SK-N-SH treated with all-trans-retinoic acid at 6 μM for 48 hours (cell line): ENCODE measurements at regions not wholly inside any gene's neighbourhood (a gene's known extent, or its start where the extent isn't known, plus 50 kb on each side); places are given as distances from the start of the nearest gene placed in this dataset.

ENCODE experiments used
- ESRRG ChIP-seq: fragments of 250-450 bp; sonication (Bioruptor Pico); IDR thresholded peaks from 2 replicates; pipeline ENCODE4 v1.6.1; 2021; ENCODE audit warnings: mild to moderate bottlenecking
- OSR1 ChIP-seq: fragments of 250-450 bp; sonication (Bioruptor Pico); IDR thresholded peaks from 2 replicates; pipeline ENCODE4 v1.8.0; 2022; ENCODE audit warnings: moderate library complexity, mild to moderate bottlenecking, inconsistent platforms
- POU6F1 ChIP-seq: fragments of 250-450 bp; sonication (Bioruptor Pico); IDR thresholded peaks from 2 replicates; pipeline ENCODE4 v1.8.0; 2021; ENCODE audit warnings: low read depth, mild to moderate bottlenecking, moderate library complexity, borderline replicate concordance
- RARB ChIP-seq: fragments of 250-450 bp; sonication (Bioruptor Pico); IDR thresholded peaks from 2 replicates; pipeline ENCODE4 v1.8.0; 2021; ENCODE audit warnings: mild to moderate bottlenecking, moderate library complexity
- TCF4 ChIP-seq: fragments of 250-450 bp; sonication (Bioruptor Pico); IDR thresholded peaks from 2 replicates; pipeline ENCODE4 v1.8.0; 2021; ENCODE audit warnings: mild to moderate bottlenecking, moderate library complexity, borderline replicate concordance
- ZFP3 ChIP-seq: fragments of 250-450 bp; sonication (Bioruptor Pico); IDR thresholded peaks from 2 replicates; pipeline ENCODE4 v1.5.0; 2020; ENCODE audit warnings: mild to moderate bottlenecking, moderate library complexity
- ZNF565 ChIP-seq: fragments of 450-650 bp; formaldehyde crosslinking; conservative IDR thresholded peaks from 2 replicates; pipeline ENCODE4 v1.5.0; 2020; ENCODE audit warnings: low read depth, mild to moderate bottlenecking, moderate library complexity
- TF ChIP-seq, protein P1 (sequence below): fragments of 250-450 bp; sonication (Bioruptor Pico); IDR thresholded peaks from 2 replicates; pipeline ENCODE4 v1.5.1; 2020; ENCODE audit warnings: low read depth, mild to moderate bottlenecking, moderate library complexity

DNA sequence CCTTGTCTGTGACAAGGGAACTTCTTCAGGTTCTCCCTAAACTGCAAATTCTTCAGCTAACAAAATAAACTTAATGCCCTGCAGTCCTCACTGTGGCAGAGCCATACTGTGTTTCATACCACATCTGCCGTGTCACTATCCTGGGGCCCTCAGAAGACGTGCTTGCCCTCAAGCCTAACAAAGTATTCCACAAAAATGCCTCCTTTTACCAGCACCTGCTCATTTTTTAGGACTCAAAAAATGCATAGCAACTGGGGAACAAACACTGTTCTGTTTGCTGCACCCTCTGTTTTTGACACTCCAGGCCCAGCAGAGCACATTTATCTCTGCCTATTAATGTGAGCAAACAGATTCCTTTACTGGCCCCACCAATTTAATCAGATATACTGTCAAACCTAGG is 270.7 kb upstream of the SSTR1 start:
- TF ChIP-seq ESRRG (CRISPR knock-in tag) (no peak), POU6F1 (CRISPR knock-in tag) (no peak), RARB (no peak), OSR1 (CRISPR knock-in tag) (no peak), TCF4 (CRISPR knock-in tag) (no peak), ZFP3 (CRISPR knock-in tag) (no peak), ZNF565 (CRISPR knock-in tag) (no peak)
- TF ChIP-seq, protein P1, sequence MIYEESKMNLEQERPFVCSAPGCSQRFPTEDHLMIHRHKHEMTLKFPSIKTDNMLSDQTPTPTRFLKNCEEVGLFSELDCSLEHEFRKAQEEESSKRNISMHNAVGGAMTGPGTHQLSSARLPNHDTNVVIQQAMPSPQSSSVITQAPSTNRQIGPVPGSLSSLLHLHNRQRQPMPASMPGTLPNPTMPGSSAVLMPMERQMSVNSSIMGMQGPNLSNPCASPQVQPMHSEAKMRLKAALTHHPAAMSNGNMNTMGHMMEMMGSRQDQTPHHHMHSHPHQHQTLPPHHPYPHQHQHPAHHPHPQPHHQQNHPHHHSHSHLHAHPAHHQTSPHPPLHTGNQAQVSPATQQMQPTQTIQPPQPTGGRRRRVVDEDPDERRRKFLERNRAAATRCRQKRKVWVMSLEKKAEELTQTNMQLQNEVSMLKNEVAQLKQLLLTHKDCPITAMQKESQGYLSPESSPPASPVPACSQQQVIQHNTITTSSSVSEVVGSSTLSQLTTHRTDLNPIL (CRISPR knock-in tag): no peak
